Type B pancreatic cell (in vitro differentiated cells): ENCODE measurements at regions not wholly inside any gene's neighbourhood (a gene's known extent, or its start where the extent isn't known, plus 50 kb on each side); places are given as distances from the start of the nearest gene placed in this dataset.
A peak's percentile ranks its signal among the peaks of the same experiment; 100 is the strongest.

ENCODE experiments used
- DNase-seq: peaks from one replicate; pipeline ENCODE4 v3.0.0; 2021; ENCODE audit warnings: mixed read lengths; ENCODE audit not compliant: unreplicated experiment; ENCODE audit errors: extremely low spot score
- H3K27ac Mint-ChIP-seq: 2 replicates; pipeline ENCODE4 v1.8.0; 2021; ENCODE audit warnings: mild to moderate bottlenecking, mixed read lengths
- H3K27me3 Mint-ChIP-seq: 2 replicates; pipeline ENCODE4 v1.8.0; 2021; ENCODE audit warnings: mixed read lengths
- H3K36me3 Mint-ChIP-seq: 2 replicates; pipeline ENCODE4 v1.8.0; 2021; ENCODE audit warnings: mixed read lengths
- H3K4me1 Mint-ChIP-seq: one replicate; pipeline ENCODE4 v1.8.0; 2021; ENCODE audit warnings: mixed read lengths; ENCODE audit not compliant: unreplicated experiment
- H3K4me3 Mint-ChIP-seq: 2 replicates; pipeline ENCODE4 v1.8.0; 2021; ENCODE audit warnings: mild to moderate bottlenecking, mixed read lengths
- H3K9me3 Mint-ChIP-seq: 2 replicates; pipeline ENCODE4 v1.8.0; 2021; ENCODE audit warnings: mixed read lengths
- CTCF ChIP-seq: fragments of 200-600 bp; sonication (generic); conservative IDR thresholded peaks from 2 replicates; pipeline ENCODE4 v1.5.0; 2021; ENCODE audit warnings: antibody characterized with exemption, mild to moderate bottlenecking

GRCh38 chr2:236949089-236949905, 136.4 kb upstream of the COPS8 start:
- no peak overlapping the region for H3K27ac Mint-ChIP-seq
- no peak overlapping the region for H3K4me3 Mint-ChIP-seq
- H3K4me1 Mint-ChIP-seq = peaks cover 19% of the 10 kb centered on the region
- H3K27me3 Mint-ChIP-seq = peaks cover 8% of the 10 kb centered on the region
- H3K36me3 Mint-ChIP-seq = peaks cover 10% of the 10 kb centered on the region
- H3K9me3 Mint-ChIP-seq = peaks cover 10% of the 10 kb centered on the region
- TF ChIP-seq CTCF = no peak
- peak; percentile 57 for DNase-seq

GRCh38 chr2:236951830-236952475, 133.7 kb upstream of the COPS8 start:
- DNase-seq = peak; percentile 24
- Mint-ChIP-seq H3K27me3 (peaks cover 8% of the 10 kb centered on the region), H3K4me1 (peaks cover 36% of the 10 kb centered on the region), H3K4me3 (no peak overlapping the region), H3K27ac (no peak overlapping the region), H3K9me3 (peaks cover 27% of the 10 kb centered on the region), H3K36me3 (peaks cover 19% of the 10 kb centered on the region)
- no peak for TF ChIP-seq CTCF

- H3K9me3 Mint-ChIP-seq = peaks cover 28% of the 10 kb centered on the region
- peaks cover 5% of the 10 kb centered on the region for H3K27me3 Mint-ChIP-seq
- no peak for DNase-seq
- TF ChIP-seq CTCF = no peak
- H3K27ac Mint-ChIP-seq = no peak overlapping the region
- H3K4me3 Mint-ChIP-seq = no peak overlapping the region
- peaks cover 29% of the 10 kb centered on the region for H3K4me1 Mint-ChIP-seq
- H3K36me3 Mint-ChIP-seq = peaks cover 17% of the 10 kb centered on the region
Observed at GRCh38 chr2:236954641-236955040, 131.0 kb upstream of the COPS8 start.

GRCh38 chr2:236955521-236956030, 130.1 kb upstream of the COPS8 start:
- no peak for DNase-seq
- Mint-ChIP-seq H3K27ac (peak overlapping the region; percentile 72), H3K27me3 (peaks cover 2% of the 10 kb centered on the region), H3K36me3 (peaks cover 15% of the 10 kb centered on the region), H3K4me1 (peaks cover 27% of the 10 kb centered on the region), H3K4me3 (peak overlapping the region; percentile 48), H3K9me3 (peaks cover 33% of the 10 kb centered on the region)
- TF ChIP-seq CTCF = no peak

GRCh38 chr2:236956031-236956618, 129.6 kb upstream of the COPS8 start:
- Mint-ChIP-seq H3K27me3 (peaks cover 2% of the 10 kb centered on the region), H3K27ac (peak overlapping the region; percentile 72)

More at GRCh38 chr2:236956031-236956618, 129.6 kb upstream of the COPS8 start:
- Mint-ChIP-seq H3K9me3 (peaks cover 33% of the 10 kb centered on the region), H3K4me3 (peak overlapping the region; percentile 48), H3K36me3 (peaks cover 15% of the 10 kb centered on the region), H3K4me1 (peaks cover 27% of the 10 kb centered on the region)
- TF ChIP-seq CTCF = no peak
- DNase-seq = no peak
